Stimulated activated CD4-positive, alpha-beta T cell treated with anti-CD3 and anti-CD28 coated beads, Interleukin-15, amount 100 ng/mL, for 48 hours (primary cell): ENCODE measurements at regions not wholly inside any gene's neighbourhood (a gene's known extent, or its start where the extent isn't known, plus 50 kb on each side); places are given as distances from the start of the nearest gene placed in this dataset.

Experiments used
- DNase-seq, 2 donors: peaks; one replicate each; pipeline ENCODE4 v3.0.0-alpha.2; 2020; ENCODE audit warnings: low read depth in 2 of 2

- no peak for DNase-seq
Measured at GRCh38 chr2:57570961-57571360, 475.6 kb upstream of the VRK2 start.

- DNase-seq, result no peak
Measured at GRCh38 chr2:57575700-57576268, 470.8 kb upstream of the VRK2 start.

GRCh38 chr2:57576983-57577382 lies 469.6 kb upstream of the VRK2 start:
- DNase-seq, result no peak

- no peak for DNase-seq
Measured at GRCh38 chr2:57597940-57598339, 448.7 kb upstream of the VRK2 start.

- no peak for DNase-seq
Measured at GRCh38 chr2:57598551-57598950, 448.1 kb upstream of the VRK2 start.

GRCh38 chr2:57602733-57603132 lies 443.9 kb upstream of the VRK2 start:
- DNase-seq, result no peak

GRCh38 chr2:57614988-57615387 lies 431.6 kb upstream of the VRK2 start:
- DNase-seq, result no peak

- DNase-seq, result no peak
Measured at GRCh38 chr2:57615855-57616556, 430.6 kb upstream of the VRK2 start.

- no peak for DNase-seq
Measured at GRCh38 chr2:57617318-57617717, 429.3 kb upstream of the VRK2 start.

GRCh38 chr2:57621122-57621663 lies 425.4 kb upstream of the VRK2 start:
- no peak for DNase-seq

GRCh38 chr2:57622009-57622408 lies 424.6 kb upstream of the VRK2 start:
- DNase-seq, result no peak

- DNase-seq, result no peak
Measured at GRCh38 chr2:57656198-57656597, 390.4 kb upstream of the VRK2 start.

GRCh38 chr2:57669570-57669969 lies 377.0 kb upstream of the VRK2 start:
- DNase-seq, result no peak

- DNase-seq, result no peak
Measured at GRCh38 chr2:57674025-57674424, 372.6 kb upstream of the VRK2 start.

GRCh38 chr2:57674743-57675142 lies 371.9 kb upstream of the VRK2 start:
- DNase-seq, result no peak

GRCh38 chr2:57677296-57677695 lies 369.3 kb upstream of the VRK2 start:
- DNase-seq, result no peak

GRCh38 chr2:57681650-57682049 lies 365.0 kb upstream of the VRK2 start:
- DNase-seq, result no peak

GRCh38 chr2:57685032-57685431 lies 361.6 kb upstream of the VRK2 start:
- no peak for DNase-seq

- no peak for DNase-seq
Measured at GRCh38 chr2:57692395-57692794, 354.2 kb upstream of the VRK2 start.

- no peak for DNase-seq
Measured at GRCh38 chr2:57693177-57693576, 353.4 kb upstream of the VRK2 start.

- DNase-seq, result no peak
Measured at GRCh38 chr2:57693965-57694364, 352.6 kb upstream of the VRK2 start.

- no peak for DNase-seq
Measured at GRCh38 chr2:57696016-57696415, 350.6 kb upstream of the VRK2 start.

GRCh38 chr2:57698392-57698791 lies 348.2 kb upstream of the VRK2 start:
- DNase-seq, result no peak
